GM18870 (cell line): ENCODE measurements at regions not wholly inside any gene's neighbourhood (a gene's known extent, or its start where the extent isn't known, plus 50 kb on each side); places are given as distances from the start of the nearest gene placed in this dataset.
A peak's percentile ranks its signal among the peaks of the same experiment; 100 is the strongest.

ENCODE experiments used
- ATAC-seq: cut with Tn5 transposase; IDR thresholded peaks from one replicate; pipeline ENCODE4 v1.9.1; 2021; ENCODE audit warnings: moderate library complexity; ENCODE audit not compliant: unreplicated experiment

GRCh38 chr4:24248674-24249630, 335.4 kb downstream of the DHX15 start:
- no peak for ATAC-seq

GRCh38 chr4:24245491-24245820, 338.9 kb downstream of the DHX15 start:
- ATAC-seq: no peak

GRCh38 chr4:24244663-24245490, 339.5 kb downstream of the DHX15 start:
- no peak for ATAC-seq

- no peak for ATAC-seq
Measured at GRCh38 chr4:24243641-24244040, 340.7 kb downstream of the DHX15 start.

- ATAC-seq: no peak
Measured at GRCh38 chr4:24241511-24241910, 342.8 kb downstream of the DHX15 start.

GRCh38 chr4:24240655-24241054, 343.7 kb downstream of the DHX15 start:
- ATAC-seq: no peak

- ATAC-seq: no peak
Measured at GRCh38 chr4:24237709-24238108, 346.6 kb downstream of the DHX15 start.

- ATAC-seq: peak; percentile 67
Measured at GRCh38 chr4:24236532-24236931, 346.7 kb upstream of the PPARGC1A start.

- no peak for ATAC-seq
Measured at GRCh38 chr4:24236120-24236519, 346.3 kb upstream of the PPARGC1A start.

- ATAC-seq: no peak
Measured at GRCh38 chr4:24235618-24236017, 345.8 kb upstream of the PPARGC1A start.

- no peak for ATAC-seq
Measured at GRCh38 chr4:24234288-24234848, 344.5 kb upstream of the PPARGC1A start.

- no peak for ATAC-seq
Measured at GRCh38 chr4:24230955-24231354, 341.1 kb upstream of the PPARGC1A start.

GRCh38 chr4:24229978-24230377, 340.1 kb upstream of the PPARGC1A start:
- no peak for ATAC-seq

GRCh38 chr4:24228692-24229091, 338.8 kb upstream of the PPARGC1A start:
- ATAC-seq: no peak

GRCh38 chr4:24226667-24227066, 336.8 kb upstream of the PPARGC1A start:
- no peak for ATAC-seq

- ATAC-seq: no peak
Measured at GRCh38 chr4:24226023-24226422, 336.2 kb upstream of the PPARGC1A start.

- no peak for ATAC-seq
Measured at GRCh38 chr4:24224446-24224845, 334.6 kb upstream of the PPARGC1A start.

- ATAC-seq: no peak
Measured at GRCh38 chr4:24219209-24219608, 329.4 kb upstream of the PPARGC1A start.

- no peak for ATAC-seq
Measured at GRCh38 chr4:24218566-24218965, 328.7 kb upstream of the PPARGC1A start.

GRCh38 chr4:24214796-24215195, 324.9 kb upstream of the PPARGC1A start:
- no peak for ATAC-seq

- ATAC-seq: no peak
Measured at GRCh38 chr4:24213961-24214360, 324.1 kb upstream of the PPARGC1A start.

GRCh38 chr4:24212642-24213041, 322.8 kb upstream of the PPARGC1A start:
- no peak for ATAC-seq
